GM18907 (cell line): ENCODE measurements at regions not wholly inside any gene's neighbourhood (a gene's known extent, or its start where the extent isn't known, plus 50 kb on each side); places are given as distances from the start of the nearest gene placed in this dataset.
"Not testable (repeated sequence)": the region's sequence is repeated elsewhere in the genome, so short reads cannot be mapped to it uniquely, and the experiment has no call there.

Source experiments
- ATAC-seq: cut with Tn5 transposase; IDR thresholded peaks from one replicate; pipeline ENCODE4 v1.9.1; 2021; ENCODE audit warnings: mild to moderate bottlenecking, moderate library complexity; ENCODE audit not compliant: unreplicated experiment

DNA sequence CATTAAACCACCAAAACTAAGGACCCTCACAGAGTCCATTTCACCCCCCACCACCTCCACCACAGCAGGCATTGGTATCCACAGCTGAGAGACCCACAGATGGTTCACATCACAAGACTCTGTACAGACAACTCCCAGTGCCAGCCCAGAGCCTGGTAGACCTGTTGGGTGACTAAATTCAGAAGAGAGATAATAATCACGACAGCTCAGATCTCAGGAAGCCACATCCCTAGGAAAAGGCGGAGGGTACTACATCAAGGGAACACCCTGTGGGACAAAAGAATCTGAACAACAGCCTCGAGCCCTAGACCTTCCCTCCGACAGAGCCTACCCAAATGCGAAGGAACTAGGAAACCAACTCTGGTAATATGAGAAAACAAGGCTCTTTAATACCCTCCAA is 51.4 kb upstream of the TMEM45B start:
- ATAC-seq, result not testable (repeated sequence)
